MCF 10A (cell line): ENCODE measurements at regions not wholly inside any gene's neighbourhood (a gene's known extent, or its start where the extent isn't known, plus 50 kb on each side); places are given as distances from the start of the nearest gene placed in this dataset.

Source experiments
- BruUV-seq: library from RNA; stranded (reverse); fragments of 400-500 nt; replicated peaks from 2 replicates; lab custom pipeline; 2021; lab: Mats Ljungman, UMichigan
- CTCF ChIA-PET: fragments of 300-600 bp; sonication (Branson Sonifier 250); formaldehyde crosslinking; extraction: SDS; loops from one replicate; lab custom pipeline; 2021; ENCODE audit warnings: antibody characterized with exemption, inconsistent platforms; lab: Yijun Ruan, JAX
- POLR2A ChIA-PET: fragments of 300-600, 350-650 bp; sonication (Branson Sonifier 250); formaldehyde crosslinking; extraction: SDS; loops from one replicate; lab custom pipeline; 2020; ENCODE audit warnings: antibody characterized with exemption, inconsistent platforms; lab: Yijun Ruan, JAX
- DNase-seq: peaks from one replicate; pipeline ENCODE4 v3.0.0-alpha.2; 2018; ENCODE audit not compliant: unreplicated experiment
- H3K27ac Mint-ChIP-seq: one replicate; pipeline ENCODE4 v1.8.0; 2022; ENCODE audit warnings: mild to moderate bottlenecking, low read depth, mixed read lengths; ENCODE audit not compliant: unreplicated experiment
- H3K27me3 Mint-ChIP-seq: one replicate; pipeline ENCODE4 v1.8.0; 2022; ENCODE audit warnings: mixed read lengths; ENCODE audit not compliant: insufficient read depth, unreplicated experiment
- H3K36me3 Mint-ChIP-seq: one replicate; pipeline ENCODE4 v1.8.0; 2022; ENCODE audit warnings: mild to moderate bottlenecking, moderate library complexity, mixed read lengths; ENCODE audit not compliant: insufficient read depth, unreplicated experiment
- H3K4me1 Mint-ChIP-seq: one replicate; pipeline ENCODE4 v1.8.0; 2022; ENCODE audit warnings: mixed read lengths; ENCODE audit not compliant: insufficient read depth, unreplicated experiment
- H3K4me3 Mint-ChIP-seq: one replicate; pipeline ENCODE4 v1.8.0; 2022; ENCODE audit warnings: mild to moderate bottlenecking, moderate library complexity, mixed read lengths; ENCODE audit not compliant: unreplicated experiment
- H3K9me3 Mint-ChIP-seq: one replicate; pipeline ENCODE4 v1.8.0; 2022; ENCODE audit warnings: mixed read lengths; ENCODE audit not compliant: unreplicated experiment
- intact Hi-C: fragments of 100-400 bp; cut with micrococcal nuclease; formaldehyde crosslinking; loops from 2 replicates; pipeline ENCODE4 v1.14.1; 2022
- TF ChIP-seq, protein P1 (sequence below): fragments of 200-600 bp; IDR thresholded peaks from one replicate; pipeline ENCODE4 v1.8.0; 2022; ENCODE audit warnings: antibody characterized with exemption, mild to moderate bottlenecking; ENCODE audit not compliant: unreplicated experiment

GRCh38 chr4:11153171-11153750 lies 275.4 kb downstream of the HS3ST1 start:
- Mint-ChIP-seq H3K9me3 (peaks cover 23% of the 10 kb centered on the region), H3K27me3 (peaks cover 11% of the 10 kb centered on the region), H3K36me3 (no peaks in the 10 kb centered on the region), H3K27ac (no peak overlapping the region), H3K4me1 (no peaks in the 10 kb centered on the region), H3K4me3 (no peak overlapping the region)
- no peak for DNase-seq
- intact Hi-C loops, result no loop called here
- POLR2A ChIA-PET, result no interaction called here
- CTCF ChIA-PET, result interaction anchor here (0.6 kb wide), 1 partner anchor 780 kb away, joined by 3 read pairs; no protein-coding TSS in a partner anchor
- TF ChIP-seq, protein P1, sequence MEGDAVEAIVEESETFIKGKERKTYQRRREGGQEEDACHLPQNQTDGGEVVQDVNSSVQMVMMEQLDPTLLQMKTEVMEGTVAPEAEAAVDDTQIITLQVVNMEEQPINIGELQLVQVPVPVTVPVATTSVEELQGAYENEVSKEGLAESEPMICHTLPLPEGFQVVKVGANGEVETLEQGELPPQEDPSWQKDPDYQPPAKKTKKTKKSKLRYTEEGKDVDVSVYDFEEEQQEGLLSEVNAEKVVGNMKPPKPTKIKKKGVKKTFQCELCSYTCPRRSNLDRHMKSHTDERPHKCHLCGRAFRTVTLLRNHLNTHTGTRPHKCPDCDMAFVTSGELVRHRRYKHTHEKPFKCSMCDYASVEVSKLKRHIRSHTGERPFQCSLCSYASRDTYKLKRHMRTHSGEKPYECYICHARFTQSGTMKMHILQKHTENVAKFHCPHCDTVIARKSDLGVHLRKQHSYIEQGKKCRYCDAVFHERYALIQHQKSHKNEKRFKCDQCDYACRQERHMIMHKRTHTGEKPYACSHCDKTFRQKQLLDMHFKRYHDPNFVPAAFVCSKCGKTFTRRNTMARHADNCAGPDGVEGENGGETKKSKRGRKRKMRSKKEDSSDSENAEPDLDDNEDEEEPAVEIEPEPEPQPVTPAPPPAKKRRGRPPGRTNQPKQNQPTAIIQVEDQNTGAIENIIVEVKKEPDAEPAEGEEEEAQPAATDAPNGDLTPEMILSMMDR, result no peak
- BruUV-seq, result no TSS peak

DNA sequence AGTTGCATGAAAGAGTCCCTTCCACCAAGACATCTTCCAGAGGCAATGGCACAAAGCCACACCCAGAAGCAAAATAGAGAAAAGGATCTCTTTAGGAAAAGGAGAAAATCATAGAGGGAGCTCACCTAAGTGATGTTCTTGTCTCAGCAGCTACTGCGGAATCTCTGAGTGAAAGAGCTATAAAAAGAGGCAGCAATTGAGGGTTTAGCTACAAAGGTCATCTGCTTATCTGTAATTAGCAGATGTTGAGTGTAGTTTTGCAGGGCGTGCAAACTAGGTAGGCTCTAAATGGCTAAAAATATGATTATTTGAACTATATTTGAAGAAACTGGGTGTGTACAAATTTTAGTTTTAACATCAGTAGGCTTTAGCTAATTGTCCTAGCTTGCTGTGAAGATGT lies 276.0 kb downstream of the HS3ST1 start:
- Mint-ChIP-seq H3K9me3 (peaks cover 23% of the 10 kb centered on the region), H3K27me3 (peaks cover 11% of the 10 kb centered on the region), H3K27ac (no peak overlapping the region), H3K4me3 (no peak overlapping the region), H3K36me3 (no peaks in the 10 kb centered on the region), H3K4me1 (no peaks in the 10 kb centered on the region)
- DNase-seq, result no peak
- intact Hi-C loops, result no loop called here
- BruUV-seq, result no TSS peak
- ChIA-PET POLR2A (no interaction called here), CTCF (no interaction called here)
- TF ChIP-seq, protein P1, result no peak

DNA sequence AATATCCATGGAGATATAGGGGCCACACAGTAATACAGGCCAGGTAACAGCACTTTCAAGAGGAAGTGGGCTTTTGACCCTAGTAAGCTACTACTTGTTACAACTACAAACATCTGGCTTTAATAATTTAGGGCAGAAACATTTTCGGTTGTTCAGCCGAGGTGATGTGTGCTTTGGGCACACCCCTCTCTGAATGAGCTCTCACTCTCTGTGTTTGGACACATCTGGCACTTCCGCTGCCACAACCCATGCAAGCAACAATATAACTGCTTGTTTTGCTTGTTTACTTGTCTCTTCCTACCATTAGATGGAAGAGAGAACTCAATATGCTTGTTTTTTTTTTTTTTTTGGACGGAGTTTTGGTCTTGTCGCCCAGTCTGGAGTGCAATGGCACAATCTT lies 277.2 kb downstream of the HS3ST1 start:
- BruUV-seq, result no TSS peak
- H3K4me1 Mint-ChIP-seq, result no peaks in the 10 kb centered on the region
- TF ChIP-seq, protein P1, result no peak
- H3K27ac Mint-ChIP-seq, result no peak overlapping the region
- CTCF ChIA-PET, result interaction anchor here (0.6 to 0.8 kb wide), 3 partner anchors 10 to 284 kb away, joined by 3 to 6 read pairs (median 3); no protein-coding TSS in a partner anchor
- H3K4me3 Mint-ChIP-seq, result no peak overlapping the region
- peaks cover 11% of the 10 kb centered on the region for H3K27me3 Mint-ChIP-seq
- no peaks in the 10 kb centered on the region for H3K36me3 Mint-ChIP-seq
- POLR2A ChIA-PET, result no interaction called here
- no peak for DNase-seq
- peaks cover 23% of the 10 kb centered on the region for H3K9me3 Mint-ChIP-seq
- intact Hi-C loops, result no loop called here

DNA sequence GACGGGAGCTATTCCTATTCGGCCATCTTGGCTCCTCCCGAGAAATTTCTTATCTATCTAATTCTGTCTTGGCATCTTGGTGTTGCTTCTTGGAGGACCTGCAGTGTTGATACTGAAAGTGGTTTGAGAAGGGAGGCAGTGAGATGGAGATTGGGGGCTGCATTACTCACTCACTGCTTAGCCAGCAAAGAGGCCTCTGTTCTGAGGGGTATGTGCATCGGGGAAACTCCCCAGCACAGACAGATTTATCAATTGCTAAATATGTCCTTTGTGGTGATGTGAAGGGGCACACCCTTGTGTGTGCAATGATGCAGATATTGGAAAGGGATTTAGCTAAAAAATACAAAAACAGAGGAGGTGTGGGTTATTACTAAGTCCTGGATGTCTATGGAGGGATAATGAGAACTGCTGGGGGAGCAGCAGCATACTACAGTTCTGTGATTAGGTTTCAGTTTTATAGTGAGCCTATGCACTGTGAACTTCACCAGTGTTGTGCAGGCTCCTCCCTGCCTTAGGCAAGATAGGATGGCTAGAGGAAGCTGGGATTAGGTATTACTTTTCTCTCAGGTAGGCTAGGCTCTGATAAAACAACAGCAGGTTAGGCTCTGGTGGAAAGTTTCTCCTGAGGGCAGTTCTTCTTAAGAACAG lies 279.0 kb downstream of the HS3ST1 start:
- no peaks in the 10 kb centered on the region for H3K27me3 Mint-ChIP-seq
- H3K4me1 Mint-ChIP-seq, result no peaks in the 10 kb centered on the region
- H3K27ac Mint-ChIP-seq, result no peak overlapping the region
- H3K4me3 Mint-ChIP-seq, result no peak overlapping the region
- H3K36me3 Mint-ChIP-seq, result no peaks in the 10 kb centered on the region
- no TSS peak for BruUV-seq
- intact Hi-C loops, result no loop called here
- TF ChIP-seq, protein P1, result no peak
- no peak for DNase-seq
- ChIA-PET CTCF (no interaction called here), POLR2A (no interaction called here)
- H3K9me3 Mint-ChIP-seq, result peaks cover 16% of the 10 kb centered on the region
